Liver (tissue), 8 donors: ENCODE measurements at regions not wholly inside any gene's neighbourhood (a gene's known extent, or its start where the extent isn't known, plus 50 kb on each side); places are given as distances from the start of the nearest gene placed in this dataset.

ENCODE experiments used
- DNase-seq: peaks from one replicate; pipeline ENCODE4 v3.0.0-alpha.2; 2017; ENCODE audit warnings: low spot score
- H3K27ac ChIP-seq, 2 donors: one replicate each; pipeline ENCODE4 v1.7.0; 2013; ENCODE audit warnings: inconsistent platforms in 2 of 2, low read length in 2 of 2, control low read depth in 1 of 2, low read depth in 1 of 2, mild to moderate bottlenecking in 1 of 2
- H3K27me3 ChIP-seq, 4 donors: one replicate each; pipeline versions ENCODE4 v1.6.1 to v1.7.0; 2013; ENCODE audit warnings: low read length in 3 of 4, inconsistent platforms in 1 of 4, mild to moderate bottlenecking in 1 of 4, moderate library complexity in 1 of 4; ENCODE audit not compliant: control insufficient read depth in 4 of 4, insufficient read depth in 4 of 4
- H3K36me3 ChIP-seq, 4 donors: one replicate each; pipeline versions ENCODE4 v1.6.1 to v1.7.0; 2013; ENCODE audit warnings: low read length in 3 of 4, mild to moderate bottlenecking in 3 of 4, low read depth in 1 of 4, moderate library complexity in 1 of 4; ENCODE audit not compliant: control insufficient read depth in 4 of 4, insufficient read depth in 3 of 4
- H3K4me1 ChIP-seq, 4 donors: one replicate each; pipeline versions ENCODE4 v1.6.1 to v1.7.0; 2013; ENCODE audit warnings: low read length in 3 of 4, mild to moderate bottlenecking in 3 of 4, moderate library complexity in 1 of 4; ENCODE audit not compliant: control insufficient read depth in 4 of 4, insufficient read depth in 4 of 4
- H3K4me3 ChIP-seq, 3 donors: one replicate each; pipeline versions ENCODE4 v1.6.1 to v1.7.0; 2013; ENCODE audit warnings: low read length in 3 of 3, control low read depth in 1 of 3, low read depth in 1 of 3, mild to moderate bottlenecking in 1 of 3
- H3K9ac ChIP-seq, 2 donors: one replicate each; pipeline ENCODE4 v1.7.0; 2013; ENCODE audit warnings: low read length in 2 of 2, mild to moderate bottlenecking in 2 of 2, moderate library complexity in 2 of 2, control low read depth in 1 of 2, low read depth in 1 of 2
- H3K9me3 ChIP-seq, 4 donors: one replicate each; pipeline versions ENCODE4 v1.6.1 to v1.7.0; 2013; ENCODE audit warnings: low read length in 3 of 4; ENCODE audit not compliant: control insufficient read depth in 4 of 4
- ATF3 ChIP-seq: IDR thresholded peaks from 2 replicates; pipeline ENCODE4 v1.6.1; 2016; ENCODE audit warnings: antibody characterized with exemption
- CTCF ChIP-seq: fragments of 150-350 bp; IDR thresholded peaks from 2 replicates; pipeline ENCODE4 v1.5.1; 2017; ENCODE audit warnings: improper control_type of control experiment, low read depth, low read length; ENCODE audit not compliant: missing input control
- EGR1 ChIP-seq, 2 donors: IDR thresholded peaks; 2 replicates each; pipeline ENCODE4 v1.6.1; 2016 to 2018; ENCODE audit warnings: antibody characterized with exemption in 2 of 2, low read depth in 2 of 2
- FOXA1 ChIP-seq: IDR thresholded peaks from 2 replicates; pipeline ENCODE4 v1.6.1; 2016; ENCODE audit warnings: antibody characterized with exemption
- HNF4A ChIP-seq, 2 donors: conservative IDR thresholded peaks; 2 replicates each; pipeline ENCODE4 v1.6.1; 2016; ENCODE audit warnings: antibody characterized with exemption in 2 of 2, mild to moderate bottlenecking in 2 of 2
- HNF4G ChIP-seq: IDR thresholded peaks from 2 replicates; pipeline ENCODE4 v1.6.1; 2016; ENCODE audit warnings: antibody characterized with exemption
- NR2F2 ChIP-seq: IDR thresholded peaks from 2 replicates; pipeline ENCODE4 v1.6.1; 2016; ENCODE audit warnings: antibody characterized with exemption
- RAD21 ChIP-seq, 2 donors: IDR thresholded peaks; 2 replicates each; pipeline ENCODE4 v1.6.1; 2016; ENCODE audit warnings: antibody characterized with exemption in 2 of 2, mild to moderate bottlenecking in 2 of 2
- REST ChIP-seq: IDR thresholded peaks from 2 replicates; pipeline ENCODE4 v1.6.1; 2016; ENCODE audit warnings: antibody characterized with exemption, mild to moderate bottlenecking
- RXRA ChIP-seq, 2 donors: IDR thresholded peaks; 2 replicates each; pipeline ENCODE4 v1.6.1; 2017 to 2018; ENCODE audit warnings: antibody characterized with exemption in 2 of 2, mild to moderate bottlenecking in 1 of 2
- SP1 ChIP-seq: IDR thresholded peaks from 2 replicates; pipeline ENCODE4 v1.6.1; 2018; ENCODE audit warnings: antibody characterized with exemption, mild to moderate bottlenecking
- TAF1 ChIP-seq: conservative IDR thresholded peaks from 2 replicates; pipeline ENCODE4 v1.6.1; 2016; ENCODE audit warnings: antibody characterized with exemption, mild to moderate bottlenecking
- WGBS: extraction: QIAGEN DNeasy Blood & Tissue Kit; methylation state at CpG from one replicate; pipeline ENCODE4 v1.1.7; 2013; 5-methylcytosine and 5-hydroxymethylcytosine counted together
- donor health status: healthy.
- donor health status: healthy.
- donor health status: healthy.
- donor health status: healthy.
- donor health status: healthy.

- DNase-seq: no peak
- H3K27ac ChIP-seq: no peak overlapping the region
- H3K36me3 ChIP-seq: no peaks in the 10 kb centered on the region
- no peaks in the 10 kb centered on the region for H3K4me1 ChIP-seq
- WGBS: 71% methylated on average over 4 of the region's 4 CpGs
- TF ChIP-seq EGR1 (IDR thresholded peaks at IDR 0.05; ENCODE audit: low read depth in 2 of 2): no peak
- no peak for TF ChIP-seq HNF4G
- peaks cover 0 to 2% (median 0%) of the 10 kb centered on the region in 4 donors for H3K9me3 ChIP-seq
- H3K9ac ChIP-seq: no peak overlapping the region
- H3K27me3 ChIP-seq: peaks cover 0 to 3% (median 0%) of the 10 kb centered on the region in 4 donors
- H3K4me3 ChIP-seq: no peak overlapping the region
These were observed 401.6 kb upstream of the SMIM21 start for GRCh38 chr18:75829091-75829490.

GRCh38 chr18:75828379-75828778 lies 400.9 kb upstream of the SMIM21 start:
- Histone ChIP-seq H3K27me3 (peaks cover 0 to 3% (median 0%) of the 10 kb centered on the region in 4 donors), H3K4me3 (no peak overlapping the region), H3K9me3 (peaks cover 0 to 2% (median 0%) of the 10 kb centered on the region in 4 donors), H3K4me1 (no peaks in the 10 kb centered on the region), H3K9ac (no peak overlapping the region), H3K27ac (no peak overlapping the region), H3K36me3 (no peaks in the 10 kb centered on the region)
- no peak for DNase-seq
- TF ChIP-seq EGR1 (IDR thresholded peaks at IDR 0.05; ENCODE audit: low read depth in 2 of 2) (no peak), NR2F2 (no peak), ATF3 (no peak), FOXA1 (no peak), RXRA (IDR thresholded peaks at IDR 0.05) (no peak)
- WGBS: 66% methylated on average over 4 of the region's 4 CpGs

GRCh38 chr18:75827751-75828287 lies 400.3 kb upstream of the SMIM21 start:
- 68% methylated on average over 7 of the region's 7 CpGs for WGBS
- H3K27ac ChIP-seq: no peak overlapping the region
- TF ChIP-seq SP1 (no peak), RXRA (IDR thresholded peaks at IDR 0.05) (no peak), EGR1 (IDR thresholded peaks at IDR 0.05; ENCODE audit: low read depth in 2 of 2) (no peak), NR2F2 (no peak), FOXA1 (no peak), REST (no peak), HNF4A (conservative IDR thresholded peaks at IDR 0.05) (no peak)

GRCh38 chr18:75824661-75825060 lies 397.2 kb upstream of the SMIM21 start:
- Histone ChIP-seq H3K9me3 (no peaks in the 10 kb centered on the region), H3K27ac (no peak overlapping the region), H3K4me3 (no peak overlapping the region), H3K4me1 (no peaks in the 10 kb centered on the region), H3K9ac (no peak overlapping the region), H3K36me3 (no peaks in the 10 kb centered on the region), H3K27me3 (no peaks in the 10 kb centered on the region)
- no peak for DNase-seq
- WGBS: 83% methylated on average over 3 of the region's 3 CpGs
- TF ChIP-seq FOXA1 (no peak), RAD21 (IDR thresholded peaks at IDR 0.05) (no peak), NR2F2 (no peak), RXRA (IDR thresholded peaks at IDR 0.05) (no peak), SP1 (no peak), HNF4G (no peak), CTCF (no peak), HNF4A (conservative IDR thresholded peaks at IDR 0.05) (no peak), TAF1 (no peak)

More at GRCh38 chr18:75827751-75828287, 400.3 kb upstream of the SMIM21 start:
- H3K4me3 ChIP-seq: no peak overlapping the region
- no peak for DNase-seq
- no peak overlapping the region for H3K9ac ChIP-seq
- no peaks in the 10 kb centered on the region for H3K9me3 ChIP-seq
- H3K27me3 ChIP-seq: peaks cover 0 to 3% (median 0%) of the 10 kb centered on the region in 4 donors
- no peaks in the 10 kb centered on the region for H3K4me1 ChIP-seq
- no peaks in the 10 kb centered on the region for H3K36me3 ChIP-seq
